ENCODE measurements at regions not wholly inside any gene's neighbourhood (a gene's known extent, or its start where the extent isn't known, plus 50 kb on each side); places are given as distances from the start of the nearest gene placed in this dataset.
"Not testable (repeated sequence)": the region's sequence is repeated elsewhere in the genome, so short reads cannot be mapped to it uniquely, and the experiment has no call there.

- no peak for DNase-seq
Measured at GRCh38 chr16:86243571-86244154, 266.7 kb upstream of the FOXF1 start.

DNA sequence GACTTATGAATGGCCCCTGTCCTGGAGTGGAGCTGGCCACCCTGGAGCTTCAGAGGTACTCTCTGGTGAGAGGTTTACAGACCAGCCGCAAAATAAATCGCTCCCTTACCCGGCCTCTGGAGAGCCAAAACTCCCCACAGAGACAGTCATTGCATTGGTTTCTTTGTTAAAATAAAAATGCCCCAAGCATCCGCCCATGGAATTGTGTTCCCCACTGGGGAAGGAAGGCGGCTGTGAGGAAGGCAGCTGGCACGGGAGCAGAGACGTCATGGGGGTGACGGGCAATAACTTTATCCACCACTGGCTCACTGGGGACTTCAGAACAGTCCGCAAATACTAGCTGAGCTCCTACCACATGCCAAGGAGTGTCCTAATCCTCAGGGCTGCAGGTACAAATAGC is 266.2 kb upstream of the FOXF1 start:
- no peak for DNase-seq

- no peak for DNase-seq
Measured at GRCh38 chr16:86244936-86245335, 265.4 kb upstream of the FOXF1 start.

DNA sequence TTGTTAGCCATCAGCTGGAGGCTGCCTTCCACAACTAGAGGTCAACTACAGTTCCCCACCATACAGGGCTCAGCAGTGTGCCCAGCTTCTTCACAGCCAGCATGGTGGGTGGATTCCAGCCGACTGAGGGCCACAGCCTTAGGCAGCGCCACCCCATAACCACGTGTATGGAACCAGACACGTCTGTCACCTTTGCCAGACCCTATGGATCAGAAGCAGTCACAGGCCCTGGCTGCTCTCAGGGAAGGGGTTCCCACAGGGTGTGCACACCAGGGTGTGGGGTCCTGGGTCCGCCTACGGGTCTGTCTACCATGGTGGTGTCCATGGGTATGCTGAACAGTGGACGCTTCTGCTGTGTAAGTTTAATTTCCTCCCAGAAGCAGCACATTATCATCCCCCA is 265.0 kb upstream of the FOXF1 start:
- no peak for DNase-seq

- DNase-seq = no peak
Measured at GRCh38 chr16:86245895-86246294, 264.4 kb upstream of the FOXF1 start.

- DNase-seq = no peak
Measured at GRCh38 chr16:86248310-86248905, 261.9 kb upstream of the FOXF1 start.

DNA sequence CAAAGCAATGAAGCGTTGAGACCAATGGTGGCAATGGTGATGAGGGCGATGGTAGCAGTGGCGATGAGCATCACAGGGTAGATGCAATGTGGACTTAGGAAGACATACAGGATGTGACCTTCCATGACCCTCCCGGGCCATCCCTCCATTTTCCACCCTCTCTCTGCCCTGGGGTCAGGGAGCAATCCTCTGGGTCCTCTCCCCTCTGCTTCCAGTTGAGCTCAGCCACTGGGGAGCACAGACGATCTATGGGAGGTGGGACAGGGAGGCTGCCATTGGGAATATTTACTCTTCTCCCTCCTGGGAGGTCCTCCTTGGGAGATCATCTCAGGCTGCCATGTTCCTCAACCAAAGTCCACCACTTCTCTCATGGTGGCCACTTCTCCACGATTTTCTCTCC is 260.7 kb upstream of the FOXF1 start:
- DNase-seq = no peak

DNA sequence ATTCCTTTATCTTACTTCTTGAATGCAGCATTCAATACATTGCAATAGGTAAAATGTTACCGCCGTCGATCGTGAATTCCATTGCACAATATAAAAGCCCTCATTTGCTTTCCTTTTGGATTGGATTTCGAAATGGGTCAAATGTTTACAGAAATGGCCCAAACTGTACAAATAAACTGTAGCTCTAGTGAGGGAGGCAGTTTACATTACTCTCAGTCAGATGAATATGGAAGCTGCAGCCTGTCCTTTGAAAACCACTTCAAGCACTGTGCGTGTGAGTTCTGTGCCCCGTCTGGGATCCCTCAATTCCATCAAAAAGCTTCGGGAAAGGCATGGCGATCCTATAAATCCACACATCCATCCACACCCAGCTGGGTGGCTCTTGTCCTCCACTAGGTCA is 258.6 kb upstream of the FOXF1 start:
- no peak for DNase-seq

- no peak for DNase-seq
Measured at GRCh38 chr16:86252596-86252995, 257.7 kb upstream of the FOXF1 start.

- DNase-seq = no peak
Measured at GRCh38 chr16:86255966-86256365, 254.4 kb upstream of the FOXF1 start.

DNA sequence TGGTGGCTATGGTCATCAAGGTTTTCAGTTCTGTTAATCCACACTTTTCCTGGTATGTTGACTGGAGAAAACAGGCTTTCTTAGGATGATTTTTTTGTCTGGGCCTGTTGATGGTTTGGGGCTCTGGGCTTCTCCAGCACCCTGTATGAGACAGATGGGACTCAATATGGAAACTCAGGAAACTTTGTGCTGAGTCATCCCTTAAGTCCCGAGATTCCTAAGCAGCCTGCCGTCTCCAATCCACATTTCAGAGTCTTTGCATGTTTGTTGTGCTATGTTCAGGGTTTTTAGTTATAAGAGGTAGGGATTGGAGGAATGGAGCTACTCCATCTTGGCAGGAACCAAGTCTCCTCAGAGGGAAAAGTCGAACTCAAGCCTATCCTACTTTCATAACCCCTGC is 253.3 kb upstream of the FOXF1 start:
- DNase-seq = no peak

DNA sequence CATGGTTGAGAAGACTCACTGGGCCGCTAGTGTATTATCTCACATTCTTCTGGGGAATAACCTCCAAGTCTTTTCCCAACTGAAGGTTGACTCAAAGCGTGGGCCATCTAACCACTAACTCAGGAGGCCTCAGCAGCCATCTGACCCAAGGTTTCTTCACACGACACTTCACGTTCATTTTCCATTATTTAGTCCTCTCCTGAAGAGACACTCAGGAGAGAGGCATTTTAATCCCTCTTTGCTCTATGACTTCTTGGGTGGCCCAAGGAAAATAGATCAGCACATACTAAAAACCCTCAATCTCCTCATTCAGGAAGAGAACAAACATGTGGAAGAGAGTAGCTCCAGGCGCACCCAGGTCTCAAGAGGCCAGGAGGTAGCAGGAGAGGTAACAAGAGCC is 252.8 kb upstream of the FOXF1 start:
- no peak for DNase-seq

DNA sequence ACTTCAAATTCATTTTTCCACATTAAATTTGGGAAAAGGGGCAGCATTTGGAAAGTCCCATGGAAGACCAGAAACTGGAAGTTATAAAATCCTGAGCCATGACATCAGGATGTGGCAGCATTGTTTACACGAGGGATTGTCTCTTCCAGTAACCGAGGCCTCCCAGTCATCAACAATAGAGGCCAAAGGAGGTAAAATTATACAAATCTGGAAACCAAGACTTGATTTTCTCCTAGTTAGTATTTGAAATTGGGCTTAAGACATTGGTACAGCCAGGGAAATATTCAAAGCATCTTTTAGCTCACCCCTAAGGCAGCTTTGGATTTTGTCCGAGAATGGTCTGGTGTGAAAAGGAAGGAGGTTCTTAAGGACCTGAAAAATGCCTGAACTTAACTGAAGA is 251.6 kb upstream of the FOXF1 start:
- no peak for DNase-seq

DNA sequence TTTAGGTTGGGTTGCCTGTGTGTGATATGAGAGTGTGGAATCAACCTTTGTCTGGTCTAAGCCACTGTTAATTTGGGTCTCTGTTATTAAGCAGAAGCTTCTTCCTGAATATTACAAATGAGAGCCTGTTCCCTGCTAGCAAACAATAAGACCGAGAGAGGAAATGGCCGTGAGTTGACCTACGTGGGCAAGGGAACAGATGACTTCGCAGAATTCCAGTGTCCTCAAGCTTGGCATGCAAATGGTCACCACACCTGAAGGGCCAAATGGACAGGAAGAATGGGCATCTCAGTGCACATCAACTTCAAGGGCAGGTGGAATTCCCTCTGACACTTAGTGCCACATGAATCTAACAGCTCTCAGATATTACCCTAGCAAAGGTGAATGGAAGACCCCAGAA is 250.8 kb upstream of the FOXF1 start:
- DNase-seq = no peak

GRCh38 chr16:86261379-86261778 is 248.9 kb upstream of the FOXF1 start:
- DNase-seq = no peak

DNA sequence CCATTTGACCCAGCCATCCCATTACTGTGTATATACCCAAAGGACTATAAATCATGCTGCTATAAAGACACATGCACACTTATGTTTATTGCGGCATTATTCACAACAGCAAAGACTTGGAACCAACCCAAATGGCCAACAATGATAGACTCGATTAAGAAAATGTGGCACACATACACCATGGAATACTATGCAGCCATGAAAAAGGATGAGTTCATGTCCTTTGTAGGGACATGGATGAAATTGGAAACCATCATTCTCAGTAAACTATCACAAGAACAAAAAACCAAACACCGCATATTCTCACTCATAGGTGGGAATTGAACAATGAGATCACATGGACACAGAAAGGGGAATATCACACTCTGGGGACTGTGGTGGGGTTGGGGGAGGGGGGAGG is 242.7 kb upstream of the FOXF1 start:
- DNase-seq = not testable (repeated sequence)

- DNase-seq = no peak
Measured at GRCh38 chr16:86270696-86271095, 239.6 kb upstream of the FOXF1 start.

DNA sequence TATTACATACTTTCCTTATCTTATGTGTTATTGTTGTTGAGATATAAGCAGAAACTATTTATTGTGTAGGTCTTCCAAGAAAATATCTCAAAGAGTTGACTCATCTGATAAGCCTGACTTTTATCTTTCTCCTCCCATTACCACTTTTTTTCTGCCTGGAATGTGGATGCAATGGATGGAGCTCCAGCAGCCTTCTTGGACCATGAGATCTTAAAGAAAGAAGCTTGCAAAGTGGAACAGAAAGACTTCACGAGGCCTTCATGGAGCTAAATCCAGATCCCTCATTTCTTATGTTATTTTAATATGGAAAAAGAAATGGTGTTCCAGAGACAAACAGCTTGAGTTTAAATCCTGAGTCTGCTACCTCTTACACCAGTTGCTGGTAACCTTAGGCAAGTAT is 237.6 kb upstream of the FOXF1 start:
- DNase-seq = no peak

- no peak for DNase-seq
Measured at GRCh38 chr16:86277221-86277620, 233.1 kb upstream of the FOXF1 start.

- DNase-seq = not testable (repeated sequence)
Measured at GRCh38 chr16:86277859-86278258, 232.5 kb upstream of the FOXF1 start.

DNA sequence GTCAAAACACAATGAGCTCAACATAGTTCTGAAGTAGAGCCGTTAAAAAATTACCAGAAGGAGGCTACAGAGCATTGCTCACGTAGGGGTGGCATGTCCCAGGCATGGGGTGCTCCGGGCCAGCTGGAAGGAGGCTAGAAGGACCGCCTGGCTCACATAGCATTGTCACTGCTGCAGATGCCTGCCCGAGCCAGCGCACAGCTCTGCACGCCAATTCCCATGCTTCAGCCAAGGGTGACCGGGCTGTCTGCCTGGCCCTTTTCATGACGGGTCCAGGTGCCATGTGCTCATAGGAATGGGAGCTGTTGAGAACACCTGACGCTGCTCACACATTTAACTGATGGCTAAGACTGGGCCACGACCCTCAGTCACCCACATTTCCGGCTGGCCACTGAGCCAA is 228.9 kb upstream of the FOXF1 start:
- DNase-seq = no peak

DNA sequence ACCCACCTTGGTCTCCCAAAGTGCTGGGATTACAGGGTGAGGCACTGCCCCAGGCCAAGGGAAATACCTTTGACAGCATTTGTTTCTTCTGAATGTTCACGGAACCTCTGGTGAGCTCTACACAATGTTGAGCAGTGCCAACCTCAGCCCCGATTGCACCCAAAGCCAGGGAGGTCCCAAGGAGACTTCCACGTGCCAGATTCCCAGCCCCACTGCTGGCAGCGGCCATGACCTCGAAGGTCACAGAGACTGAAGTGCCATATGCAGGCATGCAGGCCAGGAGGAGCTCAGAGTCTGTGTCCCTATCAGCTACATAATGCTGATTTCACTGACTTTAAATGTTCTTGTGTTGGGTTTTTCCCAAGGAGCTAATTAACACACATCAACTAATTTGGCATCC is 226.4 kb upstream of the FOXF1 start:
- DNase-seq = no peak

- no peak for DNase-seq
Measured at GRCh38 chr16:86285421-86285820, 224.9 kb upstream of the FOXF1 start.

DNA sequence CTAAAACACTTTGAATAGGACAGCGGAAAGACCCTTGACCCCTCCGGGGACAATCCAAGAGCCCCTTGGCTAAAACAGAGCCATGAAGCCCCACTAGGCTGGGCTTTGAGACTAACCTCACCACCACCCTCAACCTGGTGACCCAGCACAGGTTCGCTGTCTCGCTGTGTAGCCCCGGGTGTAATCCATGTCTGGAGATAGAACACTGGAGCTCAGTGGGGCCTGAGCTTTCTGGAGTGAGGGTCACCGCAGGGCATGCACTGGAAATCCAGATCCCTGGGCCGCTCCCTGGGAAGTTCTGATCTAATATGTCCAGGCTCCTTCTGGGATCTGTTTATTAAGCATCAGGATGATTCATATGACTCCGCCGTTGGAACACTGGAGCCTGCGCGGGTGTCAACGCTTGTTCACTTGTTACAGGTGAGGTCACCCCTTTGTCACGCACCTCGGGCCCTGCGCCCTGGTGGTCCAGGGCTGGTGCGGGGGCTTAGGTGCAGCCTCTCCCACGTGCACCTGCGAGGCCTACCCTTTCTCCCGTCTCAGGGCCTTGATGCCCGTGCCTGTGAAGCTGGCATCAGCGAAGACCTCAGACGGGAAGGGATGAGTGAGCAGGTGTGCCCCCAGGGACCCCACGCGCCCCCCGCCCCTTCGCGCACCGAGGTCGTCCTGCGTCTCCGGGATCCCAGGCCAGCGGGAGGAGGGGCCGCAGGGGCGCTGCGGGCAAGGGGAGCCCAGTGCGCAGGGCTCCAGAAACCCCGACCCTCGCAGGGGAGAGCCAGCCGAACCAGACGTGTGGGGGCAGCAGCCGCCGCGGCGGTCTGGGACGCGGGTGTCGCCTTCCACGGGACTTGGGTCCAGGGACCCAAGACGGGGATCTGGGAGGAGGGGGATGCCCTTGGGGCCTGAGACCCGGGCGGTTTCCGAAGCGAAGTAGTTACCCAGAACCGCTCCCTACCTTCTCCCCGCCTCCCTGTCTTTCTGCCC is 224.1 kb upstream of the FOXF1 start:
- DNase-seq = no peak

All from activated naive CD4-positive, alpha-beta T cell treated with anti-CD3 and anti-CD28 coated beads, Interleukin-2, amount 50 U/mL, for 16 hours (primary cell).